GM12878 (cell line): ENCODE measurements at regions not wholly inside any gene's neighbourhood (a gene's known extent, or its start where the extent isn't known, plus 50 kb on each side); places are given as distances from the start of the nearest gene placed in this dataset.

Experiments used
- ATAC-seq: fragments of 200-7000 bp; cut with Tn5 transposase; 3 replicates; pipeline ENCODE4 v1.9.1; 2020; ENCODE audit warnings: mild to moderate bottlenecking, moderate library complexity
- BruUV-seq: library from RNA; stranded (reverse); fragments of 400-500 nt; replicated peaks from 2 replicates; lab custom pipeline; 2021; lab: Mats Ljungman, UMichigan
- CTCF ChIA-PET: fragments of 300-600 bp; sonication (Branson Sonifier 250); formaldehyde crosslinking; extraction: SDS; loops from one replicate; lab custom pipeline; 2021; ENCODE audit warnings: inconsistent platforms; lab: Yijun Ruan, JAX
- POLR2A ChIA-PET: fragments of 350-600 bp; formaldehyde crosslinking; extraction: SDS; loops from one replicate; lab custom pipeline; 2021; ENCODE audit warnings: inconsistent platforms; lab: Charles Lee
- RAD21 ChIA-PET: fragments of 300-600 bp; sonication (Branson Sonifier 250); formaldehyde crosslinking; loops from one replicate; lab custom pipeline; 2023; ENCODE audit warnings: antibody characterized with exemption; ENCODE audit not compliant: unreplicated experiment; lab: Charles Lee
- SMC1A ChIA-PET: fragments of 300-600 bp; sonication (Branson Sonifier 250); formaldehyde crosslinking; loops from one replicate; lab custom pipeline; 2023; ENCODE audit not compliant: unreplicated experiment, uncharacterized antibody; lab: Charles Lee
- DNase-seq: peaks from one replicate; pipeline ENCODE4 v3.0.0-alpha.2; 2011; ENCODE audit warnings: low read depth, low spot score
- FAIRE-seq: peaks from 3 replicates; lab custom pipeline; 2011; peaks lifted over from hg19 to GRCh38; lab: Jason Lieb, UNC
- H2AFZ ChIP-seq: 2 replicates; pipeline ENCODE4 v1.6.0; 2011; ENCODE audit warnings: low read depth, low read length, control low read depth; ENCODE audit not compliant: control insufficient read depth
- H3K27ac ChIP-seq: 2 replicates; pipeline ENCODE4 v1.5.1; 2011; ENCODE audit warnings: control low read depth; ENCODE audit not compliant: control insufficient read depth, insufficient read depth
- H3K27me3 ChIP-seq, 2 experiments: replicated peaks in 1 of 2; 2 replicates each; pipeline versions ENCODE4 v1.6.0 to v1.6.1; 2011; ENCODE audit warnings: low read length in 1 of 2; ENCODE audit not compliant: control insufficient read depth in 2 of 2, insufficient read depth in 2 of 2
- H3K36me3 ChIP-seq, 2 experiments: 2 replicates each; pipeline ENCODE4 v1.5.1; 2011; ENCODE audit warnings: low read length in 1 of 2; ENCODE audit not compliant: control insufficient read depth in 2 of 2, insufficient read depth in 2 of 2
- H3K4me1 ChIP-seq: 2 replicates; pipeline ENCODE4 v1.6.1; 2011; ENCODE audit warnings: mild to moderate bottlenecking, low read length, moderate library complexity, mixed read lengths; ENCODE audit not compliant: control insufficient read depth, insufficient read depth
- H3K4me2 ChIP-seq: 2 replicates; pipeline ENCODE4 v1.6.0; 2011; ENCODE audit warnings: control low read depth; ENCODE audit not compliant: control insufficient read depth, insufficient read depth
- H3K4me3 ChIP-seq: fragments of 200-600 bp; sonication (generic); 2 replicates; pipeline ENCODE4 v1.5.1; 2016
- H3K79me2 ChIP-seq: 2 replicates; pipeline ENCODE4 v1.6.0; 2011; ENCODE audit warnings: low read length; ENCODE audit not compliant: control insufficient read depth, insufficient read depth
- H3K9ac ChIP-seq: 2 replicates; pipeline ENCODE4 v1.8.0; 2011; ENCODE audit warnings: low read length, control low read depth, mixed read lengths; ENCODE audit not compliant: control insufficient read depth, insufficient read depth
- H3K9me3 ChIP-seq: replicated peaks from 3 replicates; pipeline ENCODE4 v1.5.1; 2011; ENCODE audit warnings: mild to moderate bottlenecking, low read length; ENCODE audit not compliant: control insufficient read depth, insufficient read depth
- H4K20me1 ChIP-seq: 2 replicates; pipeline ENCODE4 v1.6.0; 2011; ENCODE audit not compliant: control insufficient read depth, insufficient read depth
- E4F1 ChIP-seq: fragments of 450-650 bp; IDR thresholded peaks from 2 replicates; pipeline ENCODE4 v1.6.1; 2018; ENCODE audit warnings: borderline replicate concordance, mild to moderate bottlenecking; ENCODE audit not compliant: partially characterized antibody
- EZH2 ChIP-seq: IDR thresholded peaks from 2 replicates; pipeline ENCODE4 v1.6.1; 2012; ENCODE audit warnings: low read depth, mild to moderate bottlenecking, control low read depth, inconsistent platforms, low read length, borderline replicate concordance; ENCODE audit not compliant: control insufficient read depth
- FOXK2 ChIP-seq: fragments of 450-650 bp; IDR thresholded peaks from 2 replicates; pipeline ENCODE4 v1.6.1; 2017; ENCODE audit warnings: mild to moderate bottlenecking, moderate library complexity
- GATAD2B ChIP-seq: fragments of 450-650 bp; conservative IDR thresholded peaks from 2 replicates; pipeline ENCODE4 v1.6.1; 2017; ENCODE audit warnings: low read depth, mild to moderate bottlenecking, moderate library complexity
- IRF3 ChIP-seq: fragments of 450-650 bp; IDR thresholded peaks from 2 replicates; pipeline ENCODE4 v1.6.1; 2014; ENCODE audit warnings: mild to moderate bottlenecking
- IRF5 ChIP-seq: fragments of 450-650 bp; IDR thresholded peaks from 2 replicates; pipeline ENCODE4 v1.6.1; 2017; ENCODE audit warnings: borderline replicate concordance
- KLF5 ChIP-seq: fragments of 450-650 bp; IDR thresholded peaks from 2 replicates; pipeline ENCODE4 v1.6.1; 2014; ENCODE audit warnings: mild to moderate bottlenecking; ENCODE audit not compliant: partially characterized antibody
- MAX ChIP-seq: IDR thresholded peaks from 2 replicates; pipeline ENCODE4 v1.6.1; 2012; ENCODE audit warnings: low read depth, low read length, improper control_type of control experiment
- MYC ChIP-seq: IDR thresholded peaks from 2 replicates; pipeline ENCODE4 v1.6.1; 2011; ENCODE audit warnings: mild to moderate bottlenecking, low read length, moderate library complexity, inconsistent platforms; ENCODE audit not compliant: insufficient read depth, insufficient replicate concordance, insufficient read length, severe bottlenecking
- NR2C1 ChIP-seq: fragments of 450-650 bp; IDR thresholded peaks from 2 replicates; pipeline ENCODE4 v1.6.1; 2017; ENCODE audit warnings: antibody characterized with exemption, mild to moderate bottlenecking, moderate library complexity
- PKNOX1 ChIP-seq: fragments of 450-650 bp; IDR thresholded peaks from 2 replicates; pipeline ENCODE4 v1.6.1; 2016; ENCODE audit warnings: mild to moderate bottlenecking
- POU2F2 ChIP-seq: IDR thresholded peaks from 3 replicates; pipeline ENCODE4 v1.6.1; 2011; ENCODE audit warnings: low read depth, mild to moderate bottlenecking, low read length, borderline replicate concordance
- SREBF1 ChIP-seq: IDR thresholded peaks from 2 replicates; pipeline ENCODE4 v1.6.1; 2012; ENCODE audit warnings: mild to moderate bottlenecking, low read length
- TCF12 ChIP-seq: IDR thresholded peaks from 2 replicates; pipeline ENCODE4 v1.6.1; 2011; ENCODE audit warnings: low read depth, mild to moderate bottlenecking, low read length
- TCF7 ChIP-seq: IDR thresholded peaks from 2 replicates; pipeline ENCODE4 v1.6.1; 2014; ENCODE audit warnings: antibody characterized with exemption, borderline replicate concordance
- YY1 ChIP-seq: IDR thresholded peaks from 2 replicates; pipeline ENCODE4 v1.6.1; 2011; ENCODE audit warnings: low read depth, mild to moderate bottlenecking, low read length
- WGBS: methylation state at CpG from one replicate; pipeline ENCODE4 v1.1.6; 2016; ENCODE audit warnings: low lambda C conversion rate; ENCODE audit not compliant: insufficient replicate concordance, insufficient coverage; ENCODE audit errors: missing lambda C conversion rate; 5-methylcytosine and 5-hydroxymethylcytosine counted together
- in situ Hi-C: fragments of 300-500 bp; cut with MboI; formaldehyde crosslinking; loops from 9 replicates; pipeline ENCODE4 v1.14.3; 2018; ENCODE audit warnings: mixed read lengths
- intact Hi-C: fragments of 100-400 bp; cut with micrococcal nuclease; formaldehyde crosslinking; loops from one replicate; pipeline ENCODE4 v1.14.2; 2022; ENCODE audit not compliant: unreplicated experiment

DNA sequence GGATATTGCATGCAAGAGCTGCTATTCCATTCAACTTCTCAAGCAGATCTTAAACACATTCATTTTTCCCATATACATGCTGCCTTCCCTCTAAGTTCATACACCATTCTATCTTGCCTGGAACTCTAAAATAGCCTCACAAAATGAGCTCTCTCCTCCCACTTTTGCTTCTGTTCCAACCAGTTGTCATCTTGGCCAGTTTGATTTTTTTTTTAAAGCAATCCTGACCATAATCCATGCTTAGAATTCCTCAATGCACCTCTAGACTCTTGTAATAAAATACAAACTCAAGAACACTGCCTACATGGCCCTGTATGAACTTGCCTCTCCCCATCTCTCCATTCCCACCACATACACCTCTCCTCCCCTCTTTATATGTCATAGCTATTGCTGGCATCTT, 68.6 kb upstream of the NPHP3 start (continued):
- TF ChIP-seq E4F1 (no peak), FOXK2 (no peak), EZH2 (no peak), IRF3 (no peak), MYC (no peak)

DNA sequence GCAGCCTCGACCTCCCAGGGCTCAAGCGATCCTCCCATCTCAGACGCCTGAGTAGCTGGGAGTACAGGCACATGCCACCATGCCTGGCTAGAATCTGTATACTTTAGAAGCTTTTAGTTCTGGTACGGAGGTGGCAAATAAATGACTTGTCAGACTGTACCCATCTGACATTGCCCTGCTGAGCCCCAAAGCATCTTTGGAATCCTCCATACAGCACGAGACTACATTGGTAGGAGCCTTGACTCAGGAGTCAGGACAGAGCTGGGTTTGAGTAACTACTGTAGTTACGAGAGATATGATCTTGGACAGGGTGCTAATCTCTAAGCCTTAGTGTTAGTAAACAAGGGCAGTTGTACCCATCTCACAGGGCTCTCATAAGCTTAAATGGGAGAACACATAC, 67.8 kb upstream of the NPHP3 start:
- no peak for ATAC-seq
- ChIA-PET SMC1A (no interaction called here), CTCF (no interaction called here), POLR2A (interaction anchor here (0.7 kb wide), 1 partner anchor 8 kb away, joined by 3 read pairs; no protein-coding TSS in a partner anchor), RAD21 (no interaction called here)
- no peak for FAIRE-seq
- Histone ChIP-seq H3K4me2 (no peak overlapping the region), H2AFZ (no peak overlapping the region), H3K79me2 (no peaks in the 10 kb centered on the region), H3K4me1 (no peaks in the 10 kb centered on the region), H3K9ac (no peak overlapping the region), H3K4me3 (no peak overlapping the region), H3K36me3 (no peaks in the 10 kb centered on the region), H3K9me3 (no peaks in the 10 kb centered on the region), H3K27ac (no peak overlapping the region), H3K27me3 (no peaks in the 10 kb centered on the region), H4K20me1 (no peaks in the 10 kb centered on the region)
- DNase-seq, result no peak
- BruUV-seq, result no TSS peak
- 22% methylated on average over 6 of the region's 6 CpGs for WGBS
- intact Hi-C loops, result no loop called here
- in situ Hi-C loops, result no loop called here
- TF ChIP-seq PKNOX1 (no peak), TCF12 (no peak), NR2C1 (no peak), YY1 (no peak), KLF5 (no peak), POU2F2 (no peak), MAX (no peak), GATAD2B (no peak), SREBF1 (no peak), TCF7 (no peak), IRF5 (no peak)
